PC-9 (cell line): ENCODE measurements at regions not wholly inside any gene's neighbourhood (a gene's known extent, or its start where the extent isn't known, plus 50 kb on each side); places are given as distances from the start of the nearest gene placed in this dataset.

Experiments used
- BruUV-seq: library from RNA; stranded (reverse); fragments of 400-500 nt; replicated peaks from 2 replicates; lab custom pipeline; 2021; lab: Mats Ljungman, UMichigan
- CTCF ChIA-PET: fragments of 300-600 bp; sonication (Branson Sonifier 250); formaldehyde crosslinking; loops from one replicate; lab custom pipeline; 2022; ENCODE audit warnings: antibody characterized with exemption; lab: Charles Lee
- POLR2A ChIA-PET: fragments of 300-600 bp; sonication (Branson Sonifier 250); formaldehyde crosslinking; loops from one replicate; lab custom pipeline; 2022; ENCODE audit warnings: antibody characterized with exemption; ENCODE audit not compliant: unreplicated experiment; lab: Charles Lee
- DNase-seq, 2 experiments: peaks; one replicate each; pipeline versions ENCODE4 v3.0.0 to v3.0.0-alpha.2; 2015 to 2022; ENCODE audit warnings: mixed read lengths in 1 of 2
- H2AFZ ChIP-seq: fragments of 200-600 bp; sonication (generic); 2 replicates; pipeline ENCODE4 v1.8.1; 2017; ENCODE audit warnings: antibody characterized with exemption
- H3F3A ChIP-seq: fragments of 200-600 bp; sonication (generic); 2 replicates; pipeline ENCODE4 v1.8.1; 2017; ENCODE audit warnings: antibody characterized with exemption, mild to moderate bottlenecking, low read depth; ENCODE audit not compliant: insufficient read depth
- H3K27ac ChIP-seq: fragments of 200-600 bp; sonication (generic); 2 replicates; pipeline ENCODE4 v1.6.1; 2016; ENCODE audit warnings: mixed run types
- H3K27me3 ChIP-seq: fragments of 200-600 bp; sonication (generic); 2 replicates; pipeline ENCODE4 v1.6.1; 2016; ENCODE audit warnings: low read depth, mixed run types; ENCODE audit not compliant: insufficient read depth
- H3K36me3 ChIP-seq: fragments of 200-600 bp; sonication (generic); 2 replicates; pipeline ENCODE4 v1.6.1; 2016; ENCODE audit warnings: low read depth, mixed run types
- H3K4me1 ChIP-seq: fragments of 200-600 bp; sonication (generic); replicated peaks from 2 replicates; pipeline ENCODE4 v1.6.1; 2016; ENCODE audit warnings: mixed run types; ENCODE audit not compliant: insufficient read depth
- H3K4me2 ChIP-seq: fragments of 200-600 bp; sonication (generic); 2 replicates; pipeline ENCODE4 v1.6.1; 2017; ENCODE audit warnings: mixed run types
- H3K4me3 ChIP-seq: fragments of 200-600 bp; sonication (generic); 2 replicates; pipeline ENCODE4 v1.6.1; 2016; ENCODE audit warnings: mixed run types
- H3K79me2 ChIP-seq: fragments of 200-600 bp; sonication (generic); 2 replicates; pipeline ENCODE4 v1.6.1; 2017; ENCODE audit warnings: low read depth, mixed run types
- H3K9me2 ChIP-seq: fragments of 200-600 bp; sonication (generic); 2 replicates; pipeline ENCODE4 v1.8.1; 2017; ENCODE audit warnings: mild to moderate bottlenecking; ENCODE audit not compliant: insufficient read depth
- H3K9me3 ChIP-seq: fragments of 200-600 bp; sonication (generic); 2 replicates; pipeline ENCODE4 v1.8.1; 2016; ENCODE audit warnings: low read depth; ENCODE audit not compliant: insufficient read depth
- H4K20me1 ChIP-seq: fragments of 200-600 bp; sonication (generic); 2 replicates; pipeline ENCODE4 v1.8.1; 2017; ENCODE audit not compliant: insufficient read depth
- EZH2 ChIP-seq: fragments of 200-600 bp; sonication (generic); IDR thresholded peaks from 2 replicates; pipeline ENCODE4 v1.8.0; 2017; ENCODE audit warnings: antibody characterized with exemption, low read depth
- intact Hi-C: fragments of 100-400 bp; cut with micrococcal nuclease; formaldehyde crosslinking; loops from one replicate; pipeline ENCODE4 v1.10.0; 2022; ENCODE audit not compliant: unreplicated experiment
- TF ChIP-seq, protein P1 (sequence below): fragments of 200-600 bp; sonication (generic); conservative IDR thresholded peaks from 2 replicates; pipeline ENCODE4 v1.6.1; 2017; ENCODE audit warnings: mixed run types, antibody characterized with exemption, mild to moderate bottlenecking, moderate library complexity

DNA sequence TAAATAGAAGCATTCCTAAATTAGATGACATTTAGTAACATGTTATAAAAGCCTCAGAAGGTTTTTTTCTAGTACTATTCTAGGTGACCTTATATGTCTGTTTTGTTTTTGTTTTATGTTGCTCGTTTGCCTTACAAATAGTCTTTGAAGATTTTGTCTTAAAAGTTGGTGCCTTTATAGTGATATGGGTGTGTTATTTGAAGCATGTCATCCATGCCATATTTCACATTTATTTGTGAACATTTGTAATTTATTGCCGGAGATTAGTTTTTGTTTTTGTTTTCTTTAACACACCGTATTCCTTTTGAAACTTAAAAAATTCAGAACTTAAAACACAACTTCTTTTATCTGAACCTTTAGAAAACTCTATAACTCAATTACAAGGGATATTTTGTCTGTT, 422.8 kb upstream of the PCDH9 start:
- no peaks in the 10 kb centered on the region for H3K9me3 ChIP-seq
- intact Hi-C loops, result no loop called here
- H3K4me3 ChIP-seq, result no peak overlapping the region
- TF ChIP-seq, protein P1, sequence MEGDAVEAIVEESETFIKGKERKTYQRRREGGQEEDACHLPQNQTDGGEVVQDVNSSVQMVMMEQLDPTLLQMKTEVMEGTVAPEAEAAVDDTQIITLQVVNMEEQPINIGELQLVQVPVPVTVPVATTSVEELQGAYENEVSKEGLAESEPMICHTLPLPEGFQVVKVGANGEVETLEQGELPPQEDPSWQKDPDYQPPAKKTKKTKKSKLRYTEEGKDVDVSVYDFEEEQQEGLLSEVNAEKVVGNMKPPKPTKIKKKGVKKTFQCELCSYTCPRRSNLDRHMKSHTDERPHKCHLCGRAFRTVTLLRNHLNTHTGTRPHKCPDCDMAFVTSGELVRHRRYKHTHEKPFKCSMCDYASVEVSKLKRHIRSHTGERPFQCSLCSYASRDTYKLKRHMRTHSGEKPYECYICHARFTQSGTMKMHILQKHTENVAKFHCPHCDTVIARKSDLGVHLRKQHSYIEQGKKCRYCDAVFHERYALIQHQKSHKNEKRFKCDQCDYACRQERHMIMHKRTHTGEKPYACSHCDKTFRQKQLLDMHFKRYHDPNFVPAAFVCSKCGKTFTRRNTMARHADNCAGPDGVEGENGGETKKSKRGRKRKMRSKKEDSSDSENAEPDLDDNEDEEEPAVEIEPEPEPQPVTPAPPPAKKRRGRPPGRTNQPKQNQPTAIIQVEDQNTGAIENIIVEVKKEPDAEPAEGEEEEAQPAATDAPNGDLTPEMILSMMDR, result no peak
- no peak for TF ChIP-seq EZH2
- no peak for DNase-seq
- ChIA-PET CTCF (no interaction called here), POLR2A (no interaction called here)
- H3K9me2 ChIP-seq, result no peaks in the 10 kb centered on the region
- no peaks in the 10 kb centered on the region for H4K20me1 ChIP-seq
- H3K36me3 ChIP-seq, result no peaks in the 10 kb centered on the region
- no peaks in the 10 kb centered on the region for H3K79me2 ChIP-seq
- H3K4me1 ChIP-seq, result no peaks in the 10 kb centered on the region
- no TSS peak for BruUV-seq
- H3F3A ChIP-seq, result no peaks in the 10 kb centered on the region
- no peaks in the 10 kb centered on the region for H3K27me3 ChIP-seq
- H3K4me2 ChIP-seq, result no peak overlapping the region
- H2AFZ ChIP-seq, result no peak overlapping the region
- no peak overlapping the region for H3K27ac ChIP-seq

DNA sequence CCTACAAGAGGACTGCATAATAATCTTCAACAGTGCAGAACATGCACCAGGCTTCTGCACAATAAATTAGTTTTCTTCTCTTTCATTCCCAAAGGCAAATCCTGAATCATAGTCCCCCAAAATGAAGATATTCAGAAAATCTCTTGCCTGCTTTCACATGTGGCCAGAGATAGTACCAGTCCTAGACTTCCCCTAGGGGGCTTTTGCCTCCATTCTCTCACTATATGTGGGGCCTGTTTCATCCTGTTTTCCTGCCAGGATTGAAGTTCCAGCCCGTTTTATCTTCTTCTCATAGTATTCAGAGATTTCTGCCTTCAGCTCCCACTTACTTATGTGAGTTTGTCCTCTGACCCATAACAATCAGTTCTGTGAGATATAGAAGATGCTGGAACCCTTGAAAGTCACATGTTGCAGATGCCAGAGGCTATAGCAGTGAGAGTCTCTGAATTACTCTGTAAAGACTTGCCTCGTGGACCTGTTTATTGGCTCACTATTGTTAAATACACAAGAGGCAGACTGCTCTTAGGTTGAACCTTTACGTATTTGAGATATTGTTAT, 421.9 kb upstream of the PCDH9 start:
- intact Hi-C loops, result no loop called here
- no peaks in the 10 kb centered on the region for H3K9me2 ChIP-seq
- no peaks in the 10 kb centered on the region for H3K4me1 ChIP-seq
- no peaks in the 10 kb centered on the region for H3K36me3 ChIP-seq
- H3K27ac ChIP-seq, result no peak overlapping the region
- BruUV-seq, result no TSS peak
- no peak overlapping the region for H3K4me3 ChIP-seq
- H3K79me2 ChIP-seq, result no peaks in the 10 kb centered on the region
- no peak overlapping the region for H2AFZ ChIP-seq
- no peaks in the 10 kb centered on the region for H3K9me3 ChIP-seq
- no peak for DNase-seq
- H4K20me1 ChIP-seq, result no peaks in the 10 kb centered on the region
- no peaks in the 10 kb centered on the region for H3F3A ChIP-seq
- TF ChIP-seq, protein P1, result no peak
- TF ChIP-seq EZH2, result no peak
- POLR2A ChIA-PET, result no interaction called here
- no peak overlapping the region for H3K4me2 ChIP-seq
- H3K27me3 ChIP-seq, result no peaks in the 10 kb centered on the region
- CTCF ChIA-PET, result interaction anchor here (0.7 kb wide), 1 partner anchor 1869 kb away, joined by 3 read pairs; no protein-coding TSS in a partner anchor

DNA sequence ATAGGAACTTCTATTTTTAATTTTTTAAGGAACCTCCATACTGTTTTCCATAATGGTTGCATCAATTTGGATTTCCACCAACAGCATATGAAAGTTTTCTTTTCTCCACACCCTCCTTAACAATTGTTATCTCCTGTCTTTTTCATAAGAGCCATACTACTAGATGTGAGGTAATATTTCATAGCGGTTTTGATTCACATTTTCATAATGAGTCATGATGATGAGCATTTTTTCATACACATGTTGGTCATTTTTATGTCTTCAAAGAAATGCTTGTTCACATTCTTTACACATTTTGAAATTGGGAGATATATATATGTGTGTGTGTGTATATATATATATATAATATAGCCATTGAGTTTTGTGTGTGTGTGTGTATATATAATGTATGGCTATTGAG, 420.3 kb upstream of the PCDH9 start:
- no peaks in the 10 kb centered on the region for H3K79me2 ChIP-seq
- H2AFZ ChIP-seq, result no peak overlapping the region
- no peaks in the 10 kb centered on the region for H3F3A ChIP-seq
- no peaks in the 10 kb centered on the region for H3K27me3 ChIP-seq
- ChIA-PET POLR2A (no interaction called here), CTCF (interaction anchor here (0.6 kb wide), 1 partner anchor 16 kb away, joined by 3 read pairs; no protein-coding TSS in a partner anchor)
- no TSS peak for BruUV-seq
- H3K4me2 ChIP-seq, result no peak overlapping the region
- intact Hi-C loops, result no loop called here
- TF ChIP-seq, protein P1, result no peak
- TF ChIP-seq EZH2, result no peak
- no peak overlapping the region for H3K4me3 ChIP-seq
- no peaks in the 10 kb centered on the region for H3K36me3 ChIP-seq
- DNase-seq, result no peak
- no peaks in the 10 kb centered on the region for H3K9me2 ChIP-seq
- no peaks in the 10 kb centered on the region for H3K9me3 ChIP-seq
- H3K4me1 ChIP-seq, result no peaks in the 10 kb centered on the region
- H4K20me1 ChIP-seq, result no peaks in the 10 kb centered on the region
- H3K27ac ChIP-seq, result no peak overlapping the region
